ENCODE measurements at regions not wholly inside any gene's neighbourhood (a gene's known extent, or its start where the extent isn't known, plus 50 kb on each side); places are given as distances from the start of the nearest gene placed in this dataset.

GRCh38 chr4:62231994-62232393 lies 1031.9 kb downstream of the ADGRL3 start:
- DNase-seq (ENCODE audit: low read depth), result no peak

GRCh38 chr4:62226082-62226481 lies 1026.0 kb downstream of the ADGRL3 start:
- no peak for DNase-seq (ENCODE audit: low read depth)

- no peak for DNase-seq (ENCODE audit: low read depth)
Measured at GRCh38 chr4:62222121-62222520, 1022.0 kb downstream of the ADGRL3 start.

- DNase-seq (ENCODE audit: low read depth), result no peak
Measured at GRCh38 chr4:62210486-62210885, 1010.4 kb downstream of the ADGRL3 start.

- no peak for DNase-seq (ENCODE audit: low read depth)
Measured at GRCh38 chr4:62209757-62210485, 1009.8 kb downstream of the ADGRL3 start.

- no peak for DNase-seq (ENCODE audit: low read depth)
Measured at GRCh38 chr4:62208921-62209320, 1008.8 kb downstream of the ADGRL3 start.

DNA sequence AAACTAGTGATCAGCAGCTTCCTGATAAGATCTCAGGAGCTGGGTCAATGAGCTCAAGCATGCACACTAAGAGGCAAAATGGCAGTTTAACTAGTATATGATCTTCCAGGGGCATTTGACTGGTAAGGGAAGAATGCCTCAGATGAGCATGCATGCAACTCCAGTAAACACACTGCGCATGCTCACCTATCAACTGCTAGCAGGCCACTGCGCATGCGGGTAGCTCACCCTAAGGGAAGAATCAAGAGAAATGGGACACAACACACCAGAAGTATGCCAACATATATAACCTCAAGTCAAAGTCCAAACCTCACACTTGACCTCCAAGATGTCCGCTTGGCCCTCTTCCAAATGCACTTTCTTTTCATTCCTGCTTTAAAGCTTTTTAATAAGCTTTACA lies 1004.0 kb downstream of the ADGRL3 start:
- no peak for DNase-seq (ENCODE audit: low read depth)

GRCh38 chr4:62199291-62199810 lies 999.2 kb downstream of the ADGRL3 start:
- no peak for DNase-seq (ENCODE audit: low read depth)

DNA sequence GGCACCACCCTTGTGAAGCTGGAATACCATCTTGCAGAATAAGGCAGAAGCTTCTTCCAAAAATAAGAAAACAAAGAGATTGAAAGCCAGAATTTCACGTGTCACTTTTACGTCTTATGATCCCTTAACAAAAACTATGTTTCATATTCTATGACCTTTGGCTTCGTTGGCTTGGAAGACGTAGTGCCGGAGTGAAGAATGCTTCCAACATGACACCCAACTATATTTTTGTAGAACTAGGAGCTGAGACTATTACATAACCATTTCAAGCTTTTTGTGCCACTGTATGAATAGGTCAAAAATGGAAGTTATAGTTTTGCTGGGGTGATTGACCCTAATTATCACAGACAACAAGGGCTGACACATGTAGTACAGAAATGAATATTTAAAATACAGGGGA lies 996.2 kb downstream of the ADGRL3 start:
- DNase-seq (ENCODE audit: low read depth), result no peak

- no peak for DNase-seq (ENCODE audit: low read depth)
Measured at GRCh38 chr4:62194342-62194741, 994.2 kb downstream of the ADGRL3 start.

DNA sequence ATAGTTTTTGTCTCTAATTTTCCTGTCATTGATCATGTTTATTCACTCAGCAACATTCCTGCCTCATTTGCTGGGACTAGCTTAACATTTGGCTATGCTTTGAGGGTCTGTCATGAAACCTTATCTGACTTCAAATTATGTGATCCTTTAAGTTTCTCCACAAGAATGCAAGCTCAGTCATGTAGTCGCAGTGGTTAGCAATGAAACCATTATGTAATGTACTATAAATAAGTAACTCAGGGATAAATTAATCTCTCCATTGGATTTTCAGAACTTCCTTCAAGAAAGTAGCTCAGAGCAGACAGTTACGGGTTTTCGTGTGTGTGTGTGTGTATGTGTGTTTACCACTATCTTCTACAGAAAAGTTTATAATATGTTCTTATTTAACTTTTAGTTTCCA lies 993.6 kb downstream of the ADGRL3 start:
- DNase-seq (ENCODE audit: low read depth), result no peak

- no peak for DNase-seq (ENCODE audit: low read depth)
Measured at GRCh38 chr4:62191451-62192240, 991.5 kb downstream of the ADGRL3 start.

DNA sequence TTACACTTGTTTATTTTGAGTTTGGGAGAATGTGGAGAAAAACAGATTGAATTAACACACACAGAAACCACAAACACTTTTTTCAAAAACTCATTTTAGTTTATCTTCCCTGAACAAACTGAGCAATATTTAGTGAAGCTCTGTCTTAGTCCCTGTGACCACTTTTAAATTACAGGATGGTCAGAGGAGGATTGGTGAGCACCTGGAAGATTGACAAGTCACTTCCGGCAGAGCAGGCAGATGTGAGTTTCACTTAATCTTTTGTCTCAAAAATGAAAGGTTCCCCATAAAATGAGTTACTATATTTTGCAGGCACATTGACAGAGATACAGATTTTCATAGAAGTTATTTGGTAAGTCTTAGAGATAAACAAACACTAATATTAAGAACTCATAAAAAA lies 970.1 kb downstream of the ADGRL3 start:
- DNase-seq (ENCODE audit: low read depth), result no peak

DNA sequence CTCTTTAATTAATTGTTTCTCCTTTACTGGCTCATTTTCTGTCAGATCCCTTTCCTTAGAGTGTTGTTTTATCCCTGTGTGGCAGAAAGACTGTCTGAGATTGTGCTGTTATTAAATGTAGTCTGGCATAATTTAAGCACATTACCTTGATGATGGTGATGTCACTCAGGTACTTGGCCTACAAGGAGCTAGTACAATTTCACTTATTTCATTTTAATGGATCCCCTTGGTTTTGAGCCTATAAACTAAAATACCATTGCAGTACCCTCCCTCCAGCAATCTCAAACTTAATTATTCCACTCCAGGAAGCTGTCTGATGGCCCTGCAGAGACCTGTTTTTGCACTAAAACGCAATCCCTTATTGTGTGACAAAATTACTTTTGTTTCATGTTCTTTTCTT lies 968.6 kb downstream of the ADGRL3 start:
- no peak for DNase-seq (ENCODE audit: low read depth)

DNA sequence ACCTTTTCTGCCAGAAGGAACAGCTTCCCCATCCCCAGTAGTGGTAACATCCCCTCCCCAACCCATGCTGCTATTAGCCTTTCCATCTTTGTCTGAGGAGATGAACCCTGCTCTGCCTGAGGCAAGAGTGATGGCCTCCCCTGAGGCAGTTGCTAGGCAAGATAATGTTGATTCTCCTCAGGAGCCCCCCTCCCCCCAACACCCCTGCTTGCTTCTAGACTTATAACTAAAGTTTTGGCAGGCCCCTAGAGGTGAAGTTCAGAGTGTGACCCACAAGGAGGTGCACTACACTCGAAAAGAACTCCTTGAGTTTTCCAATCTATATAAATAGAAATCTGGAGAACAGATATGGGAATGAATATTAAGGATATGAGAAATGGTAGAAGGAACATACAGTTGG lies 962.5 kb downstream of the ADGRL3 start:
- no peak for DNase-seq (ENCODE audit: low read depth)

DNA sequence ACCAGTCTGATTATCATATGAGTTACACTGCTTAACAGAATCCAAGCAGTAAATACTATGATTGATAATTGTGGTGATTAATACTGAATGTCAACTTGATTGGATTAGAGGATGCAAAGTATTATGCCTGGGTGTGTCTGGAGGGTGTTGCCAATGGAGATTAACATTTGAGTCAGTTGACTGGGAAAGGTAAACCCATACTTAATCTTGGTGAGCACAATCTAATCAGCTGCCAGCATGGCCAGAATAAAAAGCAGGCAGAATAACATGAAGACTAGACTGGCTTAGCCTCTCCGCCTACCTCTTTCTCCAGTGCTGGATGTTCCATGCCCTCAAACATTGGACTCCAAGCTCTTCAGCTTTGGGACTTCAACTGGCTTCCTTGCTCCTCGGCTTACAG lies 961.3 kb downstream of the ADGRL3 start:
- no peak for DNase-seq (ENCODE audit: low read depth)

GRCh38 chr4:62159876-62160275 lies 959.8 kb downstream of the ADGRL3 start:
- DNase-seq (ENCODE audit: low read depth), result no peak

DNA sequence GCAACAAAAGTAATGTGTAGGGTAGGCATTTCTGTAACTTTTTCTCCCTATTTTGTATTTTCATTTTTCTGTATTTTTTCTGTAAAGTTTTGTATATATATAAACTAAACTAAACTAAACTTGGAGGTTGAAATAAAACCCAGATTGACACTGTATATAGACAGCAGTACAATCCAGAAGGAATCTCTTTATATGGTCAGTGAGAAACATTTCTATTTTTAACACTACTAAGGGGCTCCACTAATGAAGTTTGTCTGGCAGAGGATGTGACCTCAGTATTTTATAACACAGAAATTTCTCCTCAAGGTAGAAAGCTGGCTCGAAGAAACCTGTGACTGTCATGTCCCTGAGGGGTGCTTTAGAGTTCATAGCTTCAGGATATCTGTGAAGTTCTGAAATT lies 959.2 kb downstream of the ADGRL3 start:
- DNase-seq (ENCODE audit: low read depth), result no peak

DNA sequence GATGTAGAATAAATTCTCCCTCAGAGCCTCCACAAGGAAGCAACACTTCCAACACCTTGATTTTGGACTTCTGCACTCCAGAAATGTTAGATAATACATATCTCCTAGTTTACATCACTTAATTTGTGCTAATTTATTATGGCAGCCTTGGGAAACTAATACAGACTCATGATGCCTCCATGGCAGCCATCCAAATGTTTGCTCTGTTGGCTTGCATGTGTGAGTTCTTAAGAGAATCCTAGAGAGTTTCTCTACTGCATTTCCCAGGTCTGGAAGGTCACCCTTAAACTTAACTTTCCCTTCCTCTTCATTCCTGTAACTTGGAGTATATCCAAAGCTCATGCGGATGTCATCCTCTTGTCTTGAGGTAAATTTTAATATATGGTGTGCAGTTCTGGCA lies 956.1 kb downstream of the ADGRL3 start:
- DNase-seq (ENCODE audit: low read depth), result no peak

DNA sequence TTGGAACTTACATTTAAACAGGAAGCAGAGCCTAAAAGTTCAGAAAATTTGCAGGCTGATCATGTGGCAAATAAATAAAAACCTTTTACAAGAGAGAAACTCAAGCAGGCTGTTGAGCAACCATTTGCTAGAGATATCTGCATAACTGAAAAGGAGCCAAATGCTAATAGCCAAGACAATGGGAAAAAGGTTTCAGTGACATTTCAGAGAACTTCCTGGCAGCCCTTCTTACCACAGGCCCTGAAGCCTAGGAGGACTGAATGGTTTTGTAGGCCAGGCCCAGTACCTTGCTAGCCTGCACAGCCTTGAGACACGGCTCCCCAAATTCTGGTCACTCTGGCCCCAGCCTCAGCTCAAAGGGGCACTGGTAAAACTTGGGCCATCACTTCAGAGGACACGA lies 945.1 kb downstream of the ADGRL3 start:
- no peak for DNase-seq (ENCODE audit: low read depth)

DNA sequence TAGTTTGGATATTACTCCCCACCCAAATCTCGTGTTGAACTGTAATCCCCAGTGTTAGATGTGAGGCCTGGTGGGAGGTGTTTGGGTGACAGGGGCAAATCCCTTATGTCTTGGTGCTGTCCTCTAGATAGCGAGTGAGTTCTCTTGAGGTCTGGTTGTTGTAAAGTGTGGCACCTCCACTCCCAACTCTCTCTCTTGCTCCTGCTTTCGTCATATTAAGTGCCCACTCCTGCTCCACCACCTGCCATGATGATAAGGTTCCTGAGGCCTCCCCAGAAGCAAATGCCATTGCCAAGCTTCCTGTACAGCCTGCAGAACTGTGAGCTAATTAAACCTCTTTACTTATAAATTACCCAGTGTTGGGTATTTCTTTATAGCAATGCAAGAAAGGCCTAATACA lies 944.3 kb downstream of the ADGRL3 start:
- no peak for DNase-seq (ENCODE audit: low read depth)

- no peak for DNase-seq (ENCODE audit: low read depth)
Measured at GRCh38 chr4:62135565-62136156, 935.5 kb downstream of the ADGRL3 start.

GRCh38 chr4:62133977-62134376 lies 933.9 kb downstream of the ADGRL3 start:
- DNase-seq (ENCODE audit: low read depth), result no peak
